ENCODE measurements at regions not wholly inside any gene's neighbourhood (a gene's known extent, or its start where the extent isn't known, plus 50 kb on each side); places are given as distances from the start of the nearest gene placed in this dataset.

DNA sequence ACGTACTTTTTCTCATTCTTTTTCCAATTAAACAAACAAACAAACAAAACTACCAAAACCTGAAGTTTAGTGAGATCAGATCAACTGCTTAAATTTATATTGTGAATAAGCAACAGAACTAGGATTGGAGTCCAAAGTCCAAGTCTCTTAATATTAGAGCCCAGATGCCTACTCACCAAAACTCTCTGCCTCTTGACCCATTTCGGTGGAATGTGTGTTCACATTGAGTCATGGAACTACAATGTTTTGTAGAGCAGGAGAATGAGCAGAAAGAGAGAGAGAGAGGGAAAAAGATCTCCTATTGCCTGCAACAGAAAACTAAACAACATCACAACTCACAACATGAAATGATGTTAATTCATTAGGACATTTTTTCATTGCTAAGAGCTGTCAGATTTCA is 751.1 kb downstream of the TLR4 start:
- H3K4me1 ChIP-seq (ENCODE audit: insufficient read depth, low read length, severe bottlenecking) = no peaks in the 10 kb centered on the region
- no peak overlapping the region for H3K4me3 ChIP-seq (ENCODE audit: low read depth, low read length, poor library complexity, severe bottlenecking)
- no peaks in the 10 kb centered on the region for H3K79me2 ChIP-seq (ENCODE audit: insufficient read depth, low read length)
- H3K9ac ChIP-seq (ENCODE audit: low read length) = no peak overlapping the region
- H3K9me3 ChIP-seq (ENCODE audit: low read length) = no peaks in the 10 kb centered on the region
- TF ChIP-seq, protein P1, sequence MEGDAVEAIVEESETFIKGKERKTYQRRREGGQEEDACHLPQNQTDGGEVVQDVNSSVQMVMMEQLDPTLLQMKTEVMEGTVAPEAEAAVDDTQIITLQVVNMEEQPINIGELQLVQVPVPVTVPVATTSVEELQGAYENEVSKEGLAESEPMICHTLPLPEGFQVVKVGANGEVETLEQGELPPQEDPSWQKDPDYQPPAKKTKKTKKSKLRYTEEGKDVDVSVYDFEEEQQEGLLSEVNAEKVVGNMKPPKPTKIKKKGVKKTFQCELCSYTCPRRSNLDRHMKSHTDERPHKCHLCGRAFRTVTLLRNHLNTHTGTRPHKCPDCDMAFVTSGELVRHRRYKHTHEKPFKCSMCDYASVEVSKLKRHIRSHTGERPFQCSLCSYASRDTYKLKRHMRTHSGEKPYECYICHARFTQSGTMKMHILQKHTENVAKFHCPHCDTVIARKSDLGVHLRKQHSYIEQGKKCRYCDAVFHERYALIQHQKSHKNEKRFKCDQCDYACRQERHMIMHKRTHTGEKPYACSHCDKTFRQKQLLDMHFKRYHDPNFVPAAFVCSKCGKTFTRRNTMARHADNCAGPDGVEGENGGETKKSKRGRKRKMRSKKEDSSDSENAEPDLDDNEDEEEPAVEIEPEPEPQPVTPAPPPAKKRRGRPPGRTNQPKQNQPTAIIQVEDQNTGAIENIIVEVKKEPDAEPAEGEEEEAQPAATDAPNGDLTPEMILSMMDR (IDR thresholded peaks at IDR 0.05; ENCODE audit: low read length) = no peak
- no peak for TF ChIP-seq EZH2 (IDR thresholded peaks at IDR 0.05; ENCODE audit: borderline replicate concordance, low read length)
- no peak overlapping the region for H3K27ac ChIP-seq (ENCODE audit: low read depth, low read length, poor library complexity, severe bottlenecking)
- H3K4me2 ChIP-seq (ENCODE audit: low read length) = no peak overlapping the region
- H3K36me3 ChIP-seq (ENCODE audit: insufficient read depth, low read length) = no peaks in the 10 kb centered on the region
- no peaks in the 10 kb centered on the region for H3K9me2 ChIP-seq (ENCODE audit: low read depth, low read length)
- H3K27me3 ChIP-seq (ENCODE audit: insufficient read depth, low read length) = no peaks in the 10 kb centered on the region
- no peaks in the 10 kb centered on the region for H3F3A ChIP-seq (ENCODE audit: insufficient read depth, low read length)
- no peak overlapping the region for H2AFZ ChIP-seq (ENCODE audit: low read length)
- H4K20me1 ChIP-seq (ENCODE audit: insufficient read depth, low read length) = no peaks in the 10 kb centered on the region

DNA sequence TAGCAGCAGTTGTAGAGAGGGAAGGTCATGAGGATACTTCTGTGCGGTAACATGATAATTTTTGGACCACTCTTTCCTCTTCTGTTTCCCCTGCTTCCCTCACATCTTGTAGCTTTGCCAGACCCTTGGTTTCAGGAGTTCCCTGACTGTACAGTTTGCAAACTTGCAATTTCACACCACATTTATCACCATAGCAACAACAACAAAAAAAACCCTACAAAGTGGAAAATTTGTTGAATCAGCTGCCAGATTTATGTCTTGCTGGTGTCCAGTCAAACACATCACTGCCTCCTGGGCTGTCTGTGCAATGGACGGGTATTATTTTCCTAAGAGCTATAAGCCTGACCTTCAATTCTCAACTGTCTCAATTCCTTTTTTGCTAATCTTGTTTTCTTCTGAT is 751.6 kb downstream of the TLR4 start:
- no peak overlapping the region for H3K9ac ChIP-seq (ENCODE audit: low read length)
- no peaks in the 10 kb centered on the region for H3K79me2 ChIP-seq (ENCODE audit: insufficient read depth, low read length)
- no peak overlapping the region for H3K27ac ChIP-seq (ENCODE audit: low read depth, low read length, poor library complexity, severe bottlenecking)
- H3K27me3 ChIP-seq (ENCODE audit: insufficient read depth, low read length) = no peaks in the 10 kb centered on the region
- no peaks in the 10 kb centered on the region for H3K4me1 ChIP-seq (ENCODE audit: insufficient read depth, low read length, severe bottlenecking)
- no peaks in the 10 kb centered on the region for H4K20me1 ChIP-seq (ENCODE audit: insufficient read depth, low read length)
- no peaks in the 10 kb centered on the region for H3K9me2 ChIP-seq (ENCODE audit: low read depth, low read length)
- no peaks in the 10 kb centered on the region for H3K36me3 ChIP-seq (ENCODE audit: insufficient read depth, low read length)
- no peak overlapping the region for H3K4me2 ChIP-seq (ENCODE audit: low read length)
- no peaks in the 10 kb centered on the region for H3K9me3 ChIP-seq (ENCODE audit: low read length)
- TF ChIP-seq EZH2 (IDR thresholded peaks at IDR 0.05; ENCODE audit: borderline replicate concordance, low read length) = no peak
- TF ChIP-seq, protein P1 (IDR thresholded peaks at IDR 0.05; ENCODE audit: low read length) = no peak
- no peaks in the 10 kb centered on the region for H3F3A ChIP-seq (ENCODE audit: insufficient read depth, low read length)
- no peak overlapping the region for H2AFZ ChIP-seq (ENCODE audit: low read length)
- H3K4me3 ChIP-seq (ENCODE audit: low read depth, low read length, poor library complexity, severe bottlenecking) = no peak overlapping the region

DNA sequence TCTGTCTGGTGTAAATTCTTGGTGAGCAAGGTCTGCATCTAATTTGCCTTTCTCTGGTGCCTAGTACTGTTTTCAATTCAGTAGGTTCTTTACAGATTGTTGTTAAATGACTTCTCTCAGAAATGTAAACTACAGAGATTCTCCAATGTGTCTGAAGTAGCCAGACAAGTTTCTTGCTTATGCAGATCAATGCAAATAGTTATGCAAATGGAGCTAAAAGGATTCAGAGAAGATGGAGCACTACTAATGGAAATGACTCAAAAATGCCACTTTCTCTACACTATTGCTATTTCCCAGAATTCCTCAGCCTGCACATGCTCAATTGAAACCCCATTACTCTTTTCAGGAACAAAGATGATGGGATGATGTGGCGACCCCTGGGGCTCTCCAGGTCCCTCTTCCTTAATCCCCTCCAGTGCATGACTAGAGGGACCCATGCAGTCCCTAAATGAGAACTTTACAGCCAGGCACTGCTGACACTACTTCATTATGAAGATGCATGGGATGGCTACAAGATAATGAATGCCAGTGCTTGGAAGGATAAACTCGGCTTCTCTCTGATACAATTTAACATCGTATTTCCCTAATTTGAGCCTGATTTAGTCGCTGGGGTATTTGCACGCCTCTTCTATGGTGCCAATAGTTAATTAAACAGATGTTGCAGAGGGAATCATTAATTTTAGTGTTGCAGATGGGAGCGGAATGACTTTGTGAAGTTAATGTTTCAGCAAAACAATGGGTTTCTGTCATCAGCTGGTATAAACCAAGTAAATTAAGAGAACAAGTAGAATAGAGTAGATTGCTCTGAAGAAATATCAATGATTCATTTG is 753.2 kb downstream of the TLR4 start:
- no peaks in the 10 kb centered on the region for H3K4me1 ChIP-seq (ENCODE audit: insufficient read depth, low read length, severe bottlenecking)
- no peaks in the 10 kb centered on the region for H3K79me2 ChIP-seq (ENCODE audit: insufficient read depth, low read length)
- H3K9me3 ChIP-seq (ENCODE audit: low read length) = no peaks in the 10 kb centered on the region
- TF ChIP-seq, protein P1 (IDR thresholded peaks at IDR 0.05; ENCODE audit: low read length) = no peak
- no peak for TF ChIP-seq EZH2 (IDR thresholded peaks at IDR 0.05; ENCODE audit: borderline replicate concordance, low read length)
- no peaks in the 10 kb centered on the region for H4K20me1 ChIP-seq (ENCODE audit: insufficient read depth, low read length)
- no peaks in the 10 kb centered on the region for H3K36me3 ChIP-seq (ENCODE audit: insufficient read depth, low read length)
- H3K4me3 ChIP-seq (ENCODE audit: low read depth, low read length, poor library complexity, severe bottlenecking) = no peak overlapping the region
- H3K9ac ChIP-seq (ENCODE audit: low read length) = no peak overlapping the region
- H3F3A ChIP-seq (ENCODE audit: insufficient read depth, low read length) = no peaks in the 10 kb centered on the region
- no peak overlapping the region for H3K27ac ChIP-seq (ENCODE audit: low read depth, low read length, poor library complexity, severe bottlenecking)
- no peak overlapping the region for H3K4me2 ChIP-seq (ENCODE audit: low read length)
- no peaks in the 10 kb centered on the region for H3K9me2 ChIP-seq (ENCODE audit: low read depth, low read length)
- no peaks in the 10 kb centered on the region for H3K27me3 ChIP-seq (ENCODE audit: insufficient read depth, low read length)
- no peak overlapping the region for H2AFZ ChIP-seq (ENCODE audit: low read length)

All from OCI-LY1 (cell line).